GM21619 (cell line): ENCODE measurements at regions not wholly inside any gene's neighbourhood (a gene's known extent, or its start where the extent isn't known, plus 50 kb on each side); places are given as distances from the start of the nearest gene placed in this dataset.

Experiments used
- ATAC-seq: cut with Tn5 transposase; IDR thresholded peaks from one replicate; pipeline ENCODE4 v1.9.1; 2021; ENCODE audit not compliant: unreplicated experiment

GRCh38 chr4:10181745-10182445, 65.3 kb upstream of the WDR1 start:
- no peak for ATAC-seq

- peak; percentile 96 for ATAC-seq
Measured at GRCh38 chr4:10180927-10181744, 64.5 kb upstream of the WDR1 start.

GRCh38 chr4:10180603-10180926, 64.0 kb upstream of the WDR1 start:
- ATAC-seq, result no peak

GRCh38 chr4:10179957-10180602, 63.5 kb upstream of the WDR1 start:
- no peak for ATAC-seq

GRCh38 chr4:10178763-10179162, 62.2 kb upstream of the WDR1 start:
- ATAC-seq, result no peak

GRCh38 chr4:10175626-10176025, 59.0 kb upstream of the WDR1 start:
- ATAC-seq, result no peak

GRCh38 chr4:10173754-10174749, 57.5 kb upstream of the WDR1 start:
- ATAC-seq, result no peak

- ATAC-seq, result no peak
Measured at GRCh38 chr4:10173037-10173753, 56.6 kb upstream of the WDR1 start.

- ATAC-seq, result no peak
Measured at GRCh38 chr4:10172278-10172921, 55.8 kb upstream of the WDR1 start.

- no peak for ATAC-seq
Measured at GRCh38 chr4:10171055-10171454, 54.5 kb upstream of the WDR1 start.

- no peak for ATAC-seq
Measured at GRCh38 chr4:10169839-10170387, 53.3 kb upstream of the WDR1 start.

- ATAC-seq, result no peak
Measured at GRCh38 chr4:10168151-10168550, 51.6 kb upstream of the WDR1 start.

GRCh38 chr4:10167201-10167600, 50.6 kb upstream of the WDR1 start:
- no peak for ATAC-seq
